Neural progenitor cell (in vitro differentiated cells): ENCODE measurements at regions not wholly inside any gene's neighbourhood (a gene's known extent, or its start where the extent isn't known, plus 50 kb on each side); places are given as distances from the start of the nearest gene placed in this dataset.

Experiments used
- DNase-seq: peaks from one replicate; pipeline ENCODE4 v3.0.0-alpha.2; 2016; ENCODE audit warnings: low spot score
- H2AFZ ChIP-seq: fragments of 200-600 bp; sonication (generic); replicated peaks from 2 replicates; pipeline ENCODE4 v1.6.1; 2016; ENCODE audit warnings: antibody characterized with exemption
- H3F3A ChIP-seq: fragments of 200-600 bp; sonication (generic); 2 replicates; pipeline ENCODE4 v1.6.1; 2016; ENCODE audit warnings: antibody characterized with exemption, low read depth
- H3K27ac ChIP-seq: fragments of 200-600 bp; sonication (generic); 2 replicates; pipeline ENCODE4 v1.5.1; 2016; ENCODE audit warnings: mild to moderate bottlenecking
- H3K27me3 ChIP-seq: fragments of 200-600 bp; sonication (generic); 2 replicates; pipeline ENCODE4 v1.6.1; 2016; ENCODE audit warnings: mild to moderate bottlenecking, moderate library complexity
- H3K36me3 ChIP-seq: fragments of 200-600 bp; sonication (generic); 2 replicates; pipeline ENCODE4 v1.5.1; 2016
- H3K4me1 ChIP-seq: fragments of 200-600 bp; sonication (generic); 2 replicates; pipeline ENCODE4 v1.6.1; 2016; ENCODE audit warnings: mixed run types
- H3K4me2 ChIP-seq: fragments of 200-600 bp; sonication (generic); 2 replicates; pipeline ENCODE4 v1.6.1; 2016
- H3K4me3 ChIP-seq: fragments of 200-600 bp; sonication (generic); 2 replicates; pipeline ENCODE4 v1.5.1; 2016
- H3K79me2 ChIP-seq: fragments of 200-600 bp; sonication (generic); 2 replicates; pipeline ENCODE4 v1.6.1; 2016; ENCODE audit warnings: low read depth
- H3K9ac ChIP-seq: fragments of 200-600 bp; sonication (generic); 2 replicates; pipeline ENCODE4 v1.6.1; 2016
- H3K9me3 ChIP-seq: fragments of 200-600 bp; sonication (generic); 2 replicates; pipeline ENCODE4 v1.5.1; 2016; ENCODE audit warnings: low read depth
- H4K20me1 ChIP-seq: fragments of 200-600 bp; sonication (generic); 2 replicates; pipeline ENCODE4 v1.6.1; 2016; ENCODE audit warnings: low read depth
- H3K27ac Mint-ChIP-seq: 3 replicates; pipeline ENCODE4 v1.8.0; 2021; ENCODE audit warnings: mixed read lengths
- H3K27me3 Mint-ChIP-seq: 2 replicates; pipeline ENCODE4 v1.8.0; 2022; ENCODE audit warnings: low read depth, mild to moderate bottlenecking, inconsistent platforms, moderate library complexity, mixed read lengths; ENCODE audit not compliant: insufficient read depth
- H3K36me3 Mint-ChIP-seq: 3 replicates; pipeline ENCODE4 v1.8.0; 2021; ENCODE audit warnings: mixed read lengths
- H3K4me1 Mint-ChIP-seq: 3 replicates; pipeline ENCODE4 v1.8.0; 2021; ENCODE audit warnings: mixed read lengths
- H3K4me3 Mint-ChIP-seq: 3 replicates; pipeline ENCODE4 v1.8.0; 2021; ENCODE audit warnings: mild to moderate bottlenecking, moderate library complexity, mixed read lengths
- H3K9me3 Mint-ChIP-seq: 3 replicates; pipeline ENCODE4 v1.8.0; 2020; ENCODE audit warnings: mixed read lengths
- EZH2 ChIP-seq: fragments of 200-600 bp; sonication (generic); IDR thresholded peaks from 2 replicates; pipeline ENCODE4 v1.6.1; 2017; ENCODE audit warnings: antibody characterized with exemption, mild to moderate bottlenecking, moderate library complexity
- EZH2phosphoT487 ChIP-seq: fragments of 200-600 bp; sonication (generic); IDR thresholded peaks from 2 replicates; pipeline ENCODE4 v1.6.1; 2017; ENCODE audit warnings: antibody characterized with exemption
- TF ChIP-seq, protein P1 (sequence below): fragments of 200-600 bp; sonication (generic); IDR thresholded peaks from 2 replicates; pipeline ENCODE4 v1.5.1; 2017; ENCODE audit warnings: antibody characterized with exemption, mild to moderate bottlenecking

- no peak for DNase-seq
- no peak overlapping the region for H3K9ac ChIP-seq
- H3K4me1 ChIP-seq = peaks cover 4% of the 10 kb centered on the region
- Mint-ChIP-seq H3K27me3 (peaks cover 8% of the 10 kb centered on the region), H3K4me1 (peaks cover 3% of the 10 kb centered on the region), H3K27ac (no peak overlapping the region), H3K9me3 (no peaks in the 10 kb centered on the region), H3K36me3 (no peaks in the 10 kb centered on the region), H3K4me3 (no peak overlapping the region)
- H3K4me3 ChIP-seq = no peak overlapping the region
- no peaks in the 10 kb centered on the region for H3K9me3 ChIP-seq
- no peaks in the 10 kb centered on the region for H4K20me1 ChIP-seq
- H3K36me3 ChIP-seq = no peaks in the 10 kb centered on the region
- no peaks in the 10 kb centered on the region for H3F3A ChIP-seq
- no peak overlapping the region for H3K4me2 ChIP-seq
- H3K27ac ChIP-seq = no peak overlapping the region
- H2AFZ ChIP-seq = peak overlapping the region; percentile 64
- H3K27me3 ChIP-seq = no peaks in the 10 kb centered on the region
- TF ChIP-seq, protein P1, sequence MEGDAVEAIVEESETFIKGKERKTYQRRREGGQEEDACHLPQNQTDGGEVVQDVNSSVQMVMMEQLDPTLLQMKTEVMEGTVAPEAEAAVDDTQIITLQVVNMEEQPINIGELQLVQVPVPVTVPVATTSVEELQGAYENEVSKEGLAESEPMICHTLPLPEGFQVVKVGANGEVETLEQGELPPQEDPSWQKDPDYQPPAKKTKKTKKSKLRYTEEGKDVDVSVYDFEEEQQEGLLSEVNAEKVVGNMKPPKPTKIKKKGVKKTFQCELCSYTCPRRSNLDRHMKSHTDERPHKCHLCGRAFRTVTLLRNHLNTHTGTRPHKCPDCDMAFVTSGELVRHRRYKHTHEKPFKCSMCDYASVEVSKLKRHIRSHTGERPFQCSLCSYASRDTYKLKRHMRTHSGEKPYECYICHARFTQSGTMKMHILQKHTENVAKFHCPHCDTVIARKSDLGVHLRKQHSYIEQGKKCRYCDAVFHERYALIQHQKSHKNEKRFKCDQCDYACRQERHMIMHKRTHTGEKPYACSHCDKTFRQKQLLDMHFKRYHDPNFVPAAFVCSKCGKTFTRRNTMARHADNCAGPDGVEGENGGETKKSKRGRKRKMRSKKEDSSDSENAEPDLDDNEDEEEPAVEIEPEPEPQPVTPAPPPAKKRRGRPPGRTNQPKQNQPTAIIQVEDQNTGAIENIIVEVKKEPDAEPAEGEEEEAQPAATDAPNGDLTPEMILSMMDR = no peak
- TF ChIP-seq EZH2phosphoT487 (no peak), EZH2 (no peak)
- H3K79me2 ChIP-seq = no peaks in the 10 kb centered on the region
Measured at GRCh38 chr15:85874236-85874635, 79.5 kb upstream of the KLHL25 start.

- H3K9me3 ChIP-seq = no peaks in the 10 kb centered on the region
- Mint-ChIP-seq H3K4me1 (no peaks in the 10 kb centered on the region), H3K9me3 (no peaks in the 10 kb centered on the region)
Measured at GRCh38 chr15:85875756-85876155, 81.0 kb upstream of the KLHL25 start.

GRCh38 chr15:85878828-85879225, 84.1 kb upstream of the KLHL25 start:
- no peak for DNase-seq
- Mint-ChIP-seq H3K4me1 (no peaks in the 10 kb centered on the region), H3K9me3 (peaks cover 4% of the 10 kb centered on the region), H3K4me3 (no peak overlapping the region), H3K27me3 (peaks cover 2% of the 10 kb centered on the region), H3K27ac (no peak overlapping the region), H3K36me3 (no peaks in the 10 kb centered on the region)
- Histone ChIP-seq H3K36me3 (no peaks in the 10 kb centered on the region), H3K4me1 (peaks cover 9% of the 10 kb centered on the region), H2AFZ (no peak overlapping the region), H3K4me2 (no peak overlapping the region), H4K20me1 (no peaks in the 10 kb centered on the region), H3K9me3 (no peaks in the 10 kb centered on the region), H3F3A (no peaks in the 10 kb centered on the region), H3K27me3 (no peaks in the 10 kb centered on the region), H3K9ac (no peak overlapping the region), H3K27ac (no peak overlapping the region), H3K4me3 (no peak overlapping the region), H3K79me2 (no peaks in the 10 kb centered on the region)
- TF ChIP-seq EZH2 = no peak
- no peak for TF ChIP-seq EZH2phosphoT487
- TF ChIP-seq, protein P1 = no peak

More at GRCh38 chr15:85875756-85876155, 81.0 kb upstream of the KLHL25 start:
- H4K20me1 ChIP-seq = no peaks in the 10 kb centered on the region
- H2AFZ ChIP-seq = no peak overlapping the region
- Mint-ChIP-seq H3K36me3 (no peaks in the 10 kb centered on the region), H3K27ac (no peak overlapping the region), H3K27me3 (peaks cover 8% of the 10 kb centered on the region), H3K4me3 (no peak overlapping the region)
- H3K9ac ChIP-seq = no peak overlapping the region
- no peaks in the 10 kb centered on the region for H3K36me3 ChIP-seq
- H3K4me2 ChIP-seq = no peak overlapping the region
- no peak overlapping the region for H3K27ac ChIP-seq
- peaks cover 8% of the 10 kb centered on the region for H3K4me1 ChIP-seq
- no peak overlapping the region for H3K4me3 ChIP-seq
- H3F3A ChIP-seq = no peaks in the 10 kb centered on the region
- no peaks in the 10 kb centered on the region for H3K27me3 ChIP-seq
- H3K79me2 ChIP-seq = no peaks in the 10 kb centered on the region
- DNase-seq = no peak
- TF ChIP-seq EZH2phosphoT487 = no peak

DNA sequence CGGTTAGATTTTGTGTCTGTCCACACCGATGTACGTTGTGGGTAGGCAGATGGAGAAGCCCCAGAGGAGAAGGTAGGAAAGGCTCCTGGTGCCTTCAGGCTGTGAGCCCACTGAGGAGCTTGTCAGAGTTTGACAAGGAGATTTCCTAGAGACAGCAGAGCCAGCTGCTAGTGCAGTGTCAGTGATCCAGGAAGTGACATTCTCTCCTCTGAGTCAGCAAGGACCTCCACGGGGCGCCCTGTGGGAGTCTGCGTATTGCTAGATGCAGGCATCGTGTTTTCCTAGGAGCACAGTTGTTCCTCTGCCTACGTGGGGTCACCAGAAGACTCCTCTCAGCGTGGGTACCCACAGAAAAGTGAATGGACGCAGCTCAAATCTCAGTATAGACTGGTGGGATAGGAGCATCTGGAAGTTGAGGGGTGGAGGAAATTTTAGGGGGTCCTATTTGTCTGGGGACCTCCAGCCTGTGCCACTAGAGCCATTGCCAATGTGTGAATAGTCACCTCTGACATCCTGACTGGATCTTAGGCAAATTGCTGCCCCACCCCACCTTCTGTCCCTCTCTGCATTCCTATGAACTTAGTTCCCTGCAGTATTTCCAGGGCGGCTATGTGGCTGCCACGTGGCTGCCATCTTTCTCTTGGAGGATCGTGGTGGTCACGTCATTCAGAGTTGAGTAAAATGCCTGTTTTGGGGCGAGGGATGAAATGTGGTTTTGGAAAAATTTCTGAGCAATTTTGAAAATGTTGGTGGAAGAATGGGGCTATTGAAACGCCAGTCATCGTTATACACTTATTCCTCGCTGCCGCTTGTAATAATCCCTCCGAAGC, 84.8 kb upstream of the KLHL25 start:
- no peak overlapping the region for H3K4me3 Mint-ChIP-seq
- H3K4me2 ChIP-seq = no peak overlapping the region
- TF ChIP-seq EZH2 = no peak
- TF ChIP-seq EZH2phosphoT487 = no peak
- TF ChIP-seq, protein P1 = no peak

More for the DNA sequence above, 84.8 kb upstream of the KLHL25 start:
- Histone ChIP-seq H2AFZ (no peak overlapping the region), H3K4me3 (no peak overlapping the region), H4K20me1 (no peaks in the 10 kb centered on the region), H3K79me2 (no peaks in the 10 kb centered on the region), H3K9me3 (no peaks in the 10 kb centered on the region), H3K27me3 (no peaks in the 10 kb centered on the region), H3K36me3 (no peaks in the 10 kb centered on the region), H3F3A (no peaks in the 10 kb centered on the region), H3K27ac (no peak overlapping the region), H3K9ac (no peak overlapping the region), H3K4me1 (peaks cover 5% of the 10 kb centered on the region)
- H3K4me1 Mint-ChIP-seq = no peaks in the 10 kb centered on the region
- DNase-seq = no peak
- no peaks in the 10 kb centered on the region for H3K27me3 Mint-ChIP-seq
- peaks cover 4% of the 10 kb centered on the region for H3K9me3 Mint-ChIP-seq
- no peak overlapping the region for H3K27ac Mint-ChIP-seq
- H3K36me3 Mint-ChIP-seq = no peaks in the 10 kb centered on the region
